ENCODE measurements at regions not wholly inside any gene's neighbourhood (a gene's known extent, or its start where the extent isn't known, plus 50 kb on each side); places are given as distances from the start of the nearest gene placed in this dataset.

- H3K4me1 Mint-ChIP-seq, result peaks cover 18 to 27% of the 10 kb centered on the region in 2 experiments
- H3K14ac ChIP-seq (ENCODE audit: insufficient read depth, low read length), result no peak overlapping the region
- no peak overlapping the region for H3K4me3 Mint-ChIP-seq
- no peak for DNase-seq
- no peak overlapping the region for H3K18ac ChIP-seq (ENCODE audit: insufficient read length, low read depth, low read length)
- H3K79me2 ChIP-seq (ENCODE audit: insufficient read depth, low read length), result no peaks in the 10 kb centered on the region
- no peaks in the 10 kb centered on the region for H3K27me3 ChIP-seq (ENCODE audit: insufficient read depth, low read length)
- no peak overlapping the region for H2BK15ac ChIP-seq (ENCODE audit: low read depth, low read length)
- no peaks in the 10 kb centered on the region for H3K79me1 ChIP-seq (ENCODE audit: insufficient read depth, low read depth, low read length, poor library complexity, severe bottlenecking)
- no peak overlapping the region for H3K4me2 ChIP-seq (ENCODE audit: insufficient read depth, insufficient read length, low read length)
- no peak overlapping the region for H2AFZ ChIP-seq (ENCODE audit: low read length)
- H3K4ac ChIP-seq (ENCODE audit: low read depth, low read length), result no peak overlapping the region
- H4K20me1 ChIP-seq (ENCODE audit: control insufficient read depth, insufficient read depth, insufficient read length), result no peaks in the 10 kb centered on the region
- no peak overlapping the region for H4K91ac ChIP-seq (ENCODE audit: insufficient read length, low read depth, low read length)
- H3K9me3 ChIP-seq (ENCODE audit: control insufficient read depth, low read depth, low read length), result no peaks in the 10 kb centered on the region
- no peak overlapping the region for H2AK5ac ChIP-seq (ENCODE audit: insufficient read length, low read length)
- H3K4me1 ChIP-seq (ENCODE audit: insufficient read depth, low read length), result no peaks in the 10 kb centered on the region; the same call in 1 of the 2 replicates
- no peak overlapping the region for H3K23ac ChIP-seq (ENCODE audit: insufficient read length, low read depth, low read length)
- TF ChIP-seq CTCF (conservative IDR thresholded peaks at IDR 0.05), result no peak
- no peak overlapping the region for H3K56ac ChIP-seq (ENCODE audit: insufficient read length, low read depth, low read length)
- H3T11ph ChIP-seq (ENCODE audit: low read length), result no peak overlapping the region
- no peaks in the 10 kb centered on the region for H3K23me2 ChIP-seq (ENCODE audit: insufficient read length, low read depth, low read length, poor library complexity, severe bottlenecking)
- H4K5ac ChIP-seq (ENCODE audit: insufficient read length, low read depth, low read length), result no peak overlapping the region
- 0 out of 7 replicates have a peak overlapping the region, but pooled peaks of 1 of the 3 experiments have one; percentile 28 for H3K27ac Mint-ChIP-seq
- no peak overlapping the region for H2BK5ac ChIP-seq (ENCODE audit: insufficient read length, low read length)
- no peaks in the 10 kb centered on the region for H3K36me3 Mint-ChIP-seq (ENCODE audit: insufficient read depth in 1 of 3, low read depth in 3 of 3)
- H2BK120ac ChIP-seq (ENCODE audit: low read depth, low read length, poor library complexity, severe bottlenecking), result no peak overlapping the region
- no CpG with 5 or more reads among the region's 2 CpGs for whole genome bisulfite sequencing (ENCODE audit: extremely low coverage, insufficient read length, low lambda C conversion rate)
- no peaks in the 10 kb centered on the region for H3K27me3 Mint-ChIP-seq (ENCODE audit: low read depth)
- no peak overlapping the region for H4K8ac ChIP-seq (replicated peaks; ENCODE audit: insufficient read length, low read depth, low read length)
- no peak overlapping the region for H2BK20ac ChIP-seq (ENCODE audit: low read depth, low read length, poor library complexity, severe bottlenecking)
- no peak overlapping the region for H2BK12ac ChIP-seq (ENCODE audit: insufficient read length, low read depth, low read length)
- no peak overlapping the region for H3K9ac ChIP-seq (ENCODE audit: extremely low read depth, insufficient read length, low read length)
- H3K27ac ChIP-seq (ENCODE audit: insufficient read length, low read depth, low read length), result no peak overlapping the region
- H3K9me3 Mint-ChIP-seq, result no peaks in the 10 kb centered on the region
Measured at GRCh38 chr2:104163611-104164130, 690.2 kb upstream of the POU3F3 start.

All from H9 (cell line).